ENCODE measurements at regions not wholly inside any gene's neighbourhood (a gene's known extent, or its start where the extent isn't known, plus 50 kb on each side); places are given as distances from the start of the nearest gene placed in this dataset.

DNA sequence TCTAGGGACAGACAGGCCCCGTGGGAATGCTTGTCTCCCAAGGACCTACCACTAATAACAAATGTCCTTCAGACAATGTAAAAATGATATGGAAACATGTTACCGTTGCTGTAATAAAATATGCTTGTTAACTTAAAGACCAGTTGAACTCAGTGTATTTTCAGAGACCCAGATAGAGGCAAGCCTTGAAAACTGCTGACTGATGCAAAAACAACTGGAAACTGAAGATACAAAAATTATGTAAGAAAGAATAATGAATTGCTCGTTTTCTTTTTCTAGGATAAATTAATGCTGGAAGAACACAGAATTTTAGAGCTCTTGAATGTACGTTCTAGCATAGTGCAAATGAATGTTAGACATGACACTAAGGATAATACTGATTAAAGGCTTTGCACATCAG is 311.5 kb upstream of the MAN1A1 start:
- Histone ChIP-seq H3K4ac (ENCODE audit: low read depth, low read length) (no peak overlapping the region), H2AFZ (ENCODE audit: low read length) (no peak overlapping the region), H4K5ac (ENCODE audit: insufficient read length, low read depth, low read length) (no peak overlapping the region), H3K4me1 (ENCODE audit: insufficient read depth, low read length) (no peaks in the 10 kb centered on the region), H4K91ac (ENCODE audit: insufficient read length, low read depth, low read length) (no peak overlapping the region), H3K18ac (ENCODE audit: insufficient read length, low read depth, low read length) (no peak overlapping the region), H3K23ac (ENCODE audit: insufficient read length, low read depth, low read length) (no peak overlapping the region), H3K4me2 (ENCODE audit: insufficient read depth, insufficient read length, low read length) (no peak overlapping the region), H3T11ph (ENCODE audit: low read length) (no peak overlapping the region), H4K20me1 (ENCODE audit: control insufficient read depth, insufficient read depth, insufficient read length) (no peaks in the 10 kb centered on the region), H4K8ac (replicated peaks; ENCODE audit: insufficient read length, low read depth, low read length) (no peak overlapping the region), H3K27ac (ENCODE audit: insufficient read length, low read depth, low read length) (no peak overlapping the region), H3K9me3 (ENCODE audit: control insufficient read depth, low read depth, low read length) (no peaks in the 10 kb centered on the region), H2BK5ac (ENCODE audit: insufficient read length, low read length) (no peak overlapping the region), H2BK12ac (ENCODE audit: insufficient read length, low read depth, low read length) (no peak overlapping the region), H2AK5ac (ENCODE audit: insufficient read length, low read length) (no peak overlapping the region), H2BK120ac (ENCODE audit: low read depth, low read length, poor library complexity, severe bottlenecking) (no peak overlapping the region), H3K79me2 (ENCODE audit: insufficient read depth, low read length) (no peaks in the 10 kb centered on the region), H3K14ac (ENCODE audit: insufficient read depth, low read length) (no peak overlapping the region), H3K23me2 (ENCODE audit: insufficient read length, low read depth, low read length, poor library complexity, severe bottlenecking) (no peaks in the 10 kb centered on the region), H3K56ac (ENCODE audit: insufficient read length, low read depth, low read length) (no peak overlapping the region), H2BK15ac (ENCODE audit: low read depth, low read length) (no peak overlapping the region), H3K79me1 (ENCODE audit: insufficient read depth, low read depth, low read length, poor library complexity, severe bottlenecking) (no peaks in the 10 kb centered on the region), H3K9ac (ENCODE audit: extremely low read depth, insufficient read length, low read length) (no peak overlapping the region), H3K27me3 (ENCODE audit: insufficient read depth, low read length) (no peaks in the 10 kb centered on the region), H2BK20ac (ENCODE audit: low read depth, low read length, poor library complexity, severe bottlenecking) (no peak overlapping the region)
- no peak for DNase-seq
- WGBS (ENCODE audit: extremely low coverage, insufficient read length, low lambda C conversion rate): no CpG with 5 or more reads among the region's 4 CpGs
- H3K27me3 Mint-ChIP-seq (ENCODE audit: low read depth): no peaks in the 10 kb centered on the region
- H3K4me1 Mint-ChIP-seq: no peaks in the 10 kb centered on the region
- TF ChIP-seq, protein P1, sequence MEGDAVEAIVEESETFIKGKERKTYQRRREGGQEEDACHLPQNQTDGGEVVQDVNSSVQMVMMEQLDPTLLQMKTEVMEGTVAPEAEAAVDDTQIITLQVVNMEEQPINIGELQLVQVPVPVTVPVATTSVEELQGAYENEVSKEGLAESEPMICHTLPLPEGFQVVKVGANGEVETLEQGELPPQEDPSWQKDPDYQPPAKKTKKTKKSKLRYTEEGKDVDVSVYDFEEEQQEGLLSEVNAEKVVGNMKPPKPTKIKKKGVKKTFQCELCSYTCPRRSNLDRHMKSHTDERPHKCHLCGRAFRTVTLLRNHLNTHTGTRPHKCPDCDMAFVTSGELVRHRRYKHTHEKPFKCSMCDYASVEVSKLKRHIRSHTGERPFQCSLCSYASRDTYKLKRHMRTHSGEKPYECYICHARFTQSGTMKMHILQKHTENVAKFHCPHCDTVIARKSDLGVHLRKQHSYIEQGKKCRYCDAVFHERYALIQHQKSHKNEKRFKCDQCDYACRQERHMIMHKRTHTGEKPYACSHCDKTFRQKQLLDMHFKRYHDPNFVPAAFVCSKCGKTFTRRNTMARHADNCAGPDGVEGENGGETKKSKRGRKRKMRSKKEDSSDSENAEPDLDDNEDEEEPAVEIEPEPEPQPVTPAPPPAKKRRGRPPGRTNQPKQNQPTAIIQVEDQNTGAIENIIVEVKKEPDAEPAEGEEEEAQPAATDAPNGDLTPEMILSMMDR (conservative IDR thresholded peaks at IDR 0.05): no peak
- H3K4me3 Mint-ChIP-seq: no peak overlapping the region
- H3K36me3 Mint-ChIP-seq (ENCODE audit: insufficient read depth in 1 of 3, low read depth in 3 of 3): peaks cover 3 to 10% (median 4%) of the 10 kb centered on the region in 3 experiments; a peak in 5 of 7 replicates
- peaks cover 11% of the 10 kb centered on the region in 2 experiments for H3K9me3 Mint-ChIP-seq
- no peak overlapping the region for H3K27ac Mint-ChIP-seq

All from H9 (cell line).